ENCODE measurements at regions not wholly inside any gene's neighbourhood (a gene's known extent, or its start where the extent isn't known, plus 50 kb on each side); places are given as distances from the start of the nearest gene placed in this dataset.

GRCh38 chr12:127881371-127882140, 385.4 kb upstream of the TMEM132C start:
- H3K27ac ChIP-seq, result no peak overlapping the region
- no peak for DNase-seq (ENCODE audit: low read depth, low spot score)

- no peak overlapping the region for H3K27ac ChIP-seq
- DNase-seq (ENCODE audit: low read depth, low spot score), result no peak
Measured at GRCh38 chr12:127883013-127883412, 384.0 kb upstream of the TMEM132C start.

DNA sequence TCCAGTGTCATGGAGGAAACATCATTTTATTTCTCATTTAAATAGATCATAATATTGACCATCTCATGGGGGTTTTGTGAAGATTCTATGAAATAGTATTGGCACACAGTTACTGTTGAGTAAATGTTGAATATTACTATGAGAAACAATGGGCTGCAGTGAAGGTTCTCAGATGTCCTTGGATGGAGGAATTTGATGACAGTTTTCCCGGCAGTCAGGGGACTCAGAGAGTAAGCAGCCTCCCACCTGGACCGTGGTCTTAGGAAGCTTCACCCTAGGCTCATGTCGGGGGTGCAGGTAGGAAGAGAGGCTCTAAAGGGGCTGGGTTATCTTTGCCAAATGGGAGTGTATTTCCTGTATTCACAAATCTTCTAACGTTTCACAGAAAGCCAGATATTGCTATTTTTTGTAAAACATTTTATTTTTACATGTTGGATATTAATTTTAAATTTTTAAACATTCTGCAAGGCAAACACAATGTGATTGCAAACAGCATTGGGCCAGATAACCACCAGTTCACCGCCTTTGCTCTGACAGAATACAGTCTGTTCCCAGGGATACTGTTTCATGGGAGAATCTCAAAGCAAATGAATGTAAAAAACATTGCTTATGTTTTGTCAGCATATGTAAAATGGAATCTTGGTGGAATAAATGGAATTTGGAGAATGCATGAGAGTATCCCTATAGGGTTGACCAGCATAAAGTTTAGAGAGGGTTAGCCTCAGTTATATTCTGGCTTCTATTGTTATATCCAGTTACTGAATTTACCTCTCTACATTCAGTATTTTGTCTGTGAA, 380.8 kb upstream of the TMEM132C start:
- H3K27ac ChIP-seq, result no peak overlapping the region
- no peak for DNase-seq (ENCODE audit: low read depth, low spot score)

DNA sequence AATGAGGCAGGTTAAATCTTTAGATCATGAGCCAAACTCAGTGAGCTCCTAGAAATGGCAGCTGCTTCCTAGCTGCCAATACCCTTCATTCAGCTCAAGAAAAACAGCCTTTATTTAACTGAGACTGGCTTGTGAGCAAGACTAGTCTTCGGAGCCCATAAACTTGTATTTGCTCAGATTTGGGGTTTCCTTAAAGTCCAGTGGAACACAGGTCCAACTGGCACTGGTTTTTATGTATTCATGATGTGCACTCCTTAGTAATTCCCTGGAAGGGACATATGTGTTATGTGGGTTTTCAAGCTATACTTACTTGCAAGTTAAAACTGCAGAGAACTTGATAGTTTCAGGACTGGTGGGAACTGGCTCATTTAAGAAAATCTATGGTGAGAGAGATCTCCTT, 380.1 kb upstream of the TMEM132C start:
- DNase-seq (ENCODE audit: low read depth, low spot score), result no peak
- H3K27ac ChIP-seq, result no peak overlapping the region

- DNase-seq (ENCODE audit: low read depth, low spot score), result no peak
- H3K27ac ChIP-seq, result no peak overlapping the region
Measured at GRCh38 chr12:127888943-127889719, 377.8 kb upstream of the TMEM132C start.

DNA sequence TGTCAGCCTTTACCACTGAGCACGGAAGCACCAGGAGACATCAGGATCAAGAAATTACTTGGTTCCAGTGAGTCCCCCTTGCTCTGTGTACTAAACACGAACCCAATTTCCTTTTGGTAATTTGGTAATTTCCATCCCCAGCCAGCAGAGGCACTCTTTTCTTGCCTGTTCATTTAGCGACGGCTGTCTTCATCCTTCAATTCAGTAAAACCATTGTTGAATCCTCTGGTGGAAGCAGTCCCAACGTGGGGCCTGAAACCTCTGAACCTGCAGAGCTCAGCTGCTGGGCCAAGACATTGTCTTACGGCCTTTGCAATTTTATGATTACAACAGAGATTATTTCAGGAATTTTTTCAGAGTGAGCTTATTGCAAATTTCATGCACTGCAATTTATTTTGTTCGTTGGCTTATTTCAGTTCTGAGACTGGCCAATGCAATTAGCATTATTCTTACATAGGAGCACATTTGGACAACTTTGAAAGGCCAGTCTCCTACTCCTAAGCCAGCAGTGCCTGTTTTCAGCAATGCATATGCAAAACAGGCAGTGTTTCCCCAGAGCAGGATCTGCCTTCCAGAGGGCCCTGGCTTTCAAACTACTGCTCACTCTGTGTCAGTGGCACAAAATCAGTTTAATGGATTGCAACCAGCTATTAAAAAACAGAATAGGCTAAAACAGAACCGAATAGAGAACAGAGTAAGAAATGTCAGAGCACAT, 372.9 kb upstream of the TMEM132C start:
- no peak for DNase-seq (ENCODE audit: low read depth, low spot score)
- no peak overlapping the region for H3K27ac ChIP-seq

- no peak for DNase-seq (ENCODE audit: low read depth, low spot score)
- no peak overlapping the region for H3K27ac ChIP-seq
Measured at GRCh38 chr12:127896661-127897060, 370.3 kb upstream of the TMEM132C start.

GRCh38 chr12:127898616-127899015, 368.4 kb upstream of the TMEM132C start:
- H3K27ac ChIP-seq, result no peak overlapping the region
- no peak for DNase-seq (ENCODE audit: low read depth, low spot score)

GRCh38 chr12:127899971-127900370, 367.0 kb upstream of the TMEM132C start:
- no peak overlapping the region for H3K27ac ChIP-seq
- no peak for DNase-seq (ENCODE audit: low read depth, low spot score)

DNA sequence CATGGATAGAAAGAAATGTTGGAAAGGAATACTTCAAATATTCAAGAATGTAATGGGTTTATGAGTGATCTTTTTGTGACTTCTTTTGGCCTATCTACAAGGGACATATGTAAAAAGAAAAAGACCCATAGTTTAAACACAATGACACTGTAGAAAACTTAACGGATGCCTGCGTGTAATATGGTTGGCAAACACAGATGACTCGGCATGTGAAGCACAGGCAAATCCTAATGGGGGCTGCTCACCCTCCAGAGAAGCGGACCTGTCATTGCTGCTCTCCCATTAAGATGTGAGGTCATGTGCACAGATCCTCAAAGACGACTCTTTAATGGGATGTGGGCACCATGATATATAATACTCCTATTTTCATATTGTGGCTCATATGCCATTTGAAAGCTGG, 366.6 kb upstream of the TMEM132C start:
- no peak overlapping the region for H3K27ac ChIP-seq
- no peak for DNase-seq (ENCODE audit: low read depth, low spot score)

GRCh38 chr12:127903146-127903545, 363.8 kb upstream of the TMEM132C start:
- no peak for DNase-seq (ENCODE audit: low read depth, low spot score)
- no peak overlapping the region for H3K27ac ChIP-seq

- DNase-seq (ENCODE audit: low read depth, low spot score), result no peak
- no peak overlapping the region for H3K27ac ChIP-seq
Measured at GRCh38 chr12:127909041-127909440, 357.9 kb upstream of the TMEM132C start.

GRCh38 chr12:127911291-127911690, 355.7 kb upstream of the TMEM132C start:
- DNase-seq (ENCODE audit: low read depth, low spot score), result no peak
- H3K27ac ChIP-seq, result no peak overlapping the region

- DNase-seq (ENCODE audit: low read depth, low spot score), result no peak
- H3K27ac ChIP-seq, result no peak overlapping the region
Measured at GRCh38 chr12:127912035-127912665, 354.8 kb upstream of the TMEM132C start.

- no peak overlapping the region for H3K27ac ChIP-seq
- DNase-seq (ENCODE audit: low read depth, low spot score), result no peak
Measured at GRCh38 chr12:127923501-127923900, 343.5 kb upstream of the TMEM132C start.

GRCh38 chr12:127925971-127926370, 341.0 kb upstream of the TMEM132C start:
- no peak for DNase-seq (ENCODE audit: low read depth, low spot score)
- no peak overlapping the region for H3K27ac ChIP-seq

DNA sequence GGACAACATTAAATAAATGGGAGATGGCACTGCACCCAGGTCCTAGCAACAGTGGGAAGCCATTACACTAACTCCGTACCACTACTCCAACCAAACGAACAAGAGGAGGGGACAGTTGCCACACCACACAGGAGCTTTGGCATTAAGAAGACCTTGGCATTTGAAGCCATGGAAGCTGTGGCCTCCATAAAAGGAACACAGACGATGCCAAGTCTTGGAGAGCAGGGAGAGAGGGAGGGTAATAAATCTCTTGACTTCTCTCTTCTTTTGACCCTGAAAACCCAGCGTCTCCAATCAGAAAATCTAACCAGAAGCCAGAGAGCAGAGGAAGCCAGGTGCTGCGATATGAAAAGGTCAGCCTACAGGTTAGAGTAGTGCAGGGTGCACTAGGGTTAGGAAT, 338.8 kb upstream of the TMEM132C start:
- no peak for DNase-seq (ENCODE audit: low read depth, low spot score)
- no peak overlapping the region for H3K27ac ChIP-seq

- DNase-seq (ENCODE audit: low read depth, low spot score), result no peak
- H3K27ac ChIP-seq, result no peak overlapping the region
Measured at GRCh38 chr12:127928615-127929571, 338.1 kb upstream of the TMEM132C start.

GRCh38 chr12:127930122-127930521, 336.8 kb upstream of the TMEM132C start:
- no peak for DNase-seq (ENCODE audit: low read depth, low spot score)
- H3K27ac ChIP-seq, result no peak overlapping the region
